Astrocyte of the hippocampus (primary cell): ENCODE measurements at regions not wholly inside any gene's neighbourhood (a gene's known extent, or its start where the extent isn't known, plus 50 kb on each side); places are given as distances from the start of the nearest gene placed in this dataset.
A peak's percentile ranks its signal among the peaks of the same experiment; 100 is the strongest.

ENCODE experiments used
- DNase-seq: peaks from one replicate; pipeline ENCODE4 v3.0.0; 2011; ENCODE audit warnings: low read depth, low spot score

DNA sequence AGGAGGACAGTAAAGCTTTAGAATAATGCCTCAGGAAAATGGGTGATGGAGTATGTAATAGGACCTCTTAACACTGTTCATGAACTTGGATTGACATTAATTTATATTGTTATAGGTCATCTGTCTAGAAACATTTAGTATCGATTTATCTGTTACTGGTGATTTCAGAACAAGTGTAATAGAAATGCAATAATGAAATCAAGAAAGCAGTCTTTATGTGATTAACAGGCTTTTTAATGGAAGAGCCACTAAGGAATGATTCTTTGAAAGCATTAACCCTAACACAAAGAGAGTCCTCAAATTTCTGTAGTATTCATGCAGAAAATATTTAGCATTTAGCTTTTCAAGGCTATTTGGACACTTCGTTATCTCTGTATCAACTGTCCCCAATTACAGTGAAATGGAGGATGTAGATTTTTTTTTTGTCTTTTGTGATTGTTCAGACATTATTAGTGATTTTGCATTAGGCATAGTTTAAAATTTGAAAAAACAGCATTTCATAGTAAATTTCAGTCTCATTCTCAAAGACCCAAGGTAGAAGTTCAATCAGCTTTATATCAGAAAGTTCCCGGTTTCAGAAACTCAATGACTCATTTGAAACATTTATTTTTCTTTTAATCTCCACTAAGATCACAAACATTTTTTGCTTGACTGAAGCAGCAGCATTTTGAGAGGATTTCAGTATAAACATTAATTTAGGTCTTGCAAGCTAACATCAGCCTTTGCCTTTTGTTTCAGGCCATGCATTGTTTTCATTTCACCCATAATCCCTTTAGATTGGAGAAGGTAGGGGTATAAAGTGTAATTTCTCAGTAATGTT lies 56.3 kb downstream of the AGTR2 start:
- no peak for DNase-seq

- DNase-seq: no peak
Measured at GRCh38 chrX:116230130-116230898, 59.8 kb downstream of the AGTR2 start.

DNA sequence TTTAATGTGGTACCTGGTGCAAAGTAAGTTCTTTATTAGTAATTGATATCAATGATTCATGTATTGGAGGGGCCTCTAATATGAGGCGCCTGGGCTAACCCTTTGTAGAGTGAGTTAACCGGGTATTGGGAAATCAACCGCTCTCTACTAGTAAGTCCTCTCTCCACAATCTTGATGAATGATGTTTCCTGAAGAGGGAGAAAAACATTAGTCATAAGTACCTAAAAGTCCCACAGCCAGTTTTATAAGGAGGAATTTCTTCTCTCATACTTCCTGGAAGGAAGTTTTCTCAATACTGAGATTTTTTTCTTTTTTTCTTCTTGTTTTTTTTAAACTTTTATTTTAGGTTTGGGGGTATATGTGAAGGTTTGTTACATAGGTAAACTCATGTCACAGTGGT lies 62.3 kb downstream of the AGTR2 start:
- DNase-seq: peak; percentile 16

GRCh38 chrX:116236666-116237065 lies 66.1 kb downstream of the AGTR2 start:
- DNase-seq: no peak

DNA sequence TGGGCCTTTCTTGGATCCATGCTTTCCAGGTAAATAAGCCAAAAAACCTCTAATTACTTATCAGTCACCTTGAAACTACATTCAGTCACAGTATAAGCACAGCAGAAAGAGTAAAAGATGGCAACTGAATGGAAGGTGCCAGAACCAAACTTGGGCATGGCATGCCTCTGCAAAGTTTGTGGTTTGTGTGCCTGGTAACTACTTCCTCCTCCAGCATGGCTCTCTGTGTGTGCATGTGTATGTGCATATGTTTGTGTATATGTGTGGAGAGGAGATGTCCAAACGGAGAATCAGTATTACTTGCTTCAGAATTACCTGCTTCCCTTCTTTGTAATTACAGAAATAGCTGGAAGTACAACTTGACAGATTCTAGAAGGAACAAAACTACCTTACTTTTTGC lies 67.5 kb downstream of the AGTR2 start:
- no peak for DNase-seq

DNA sequence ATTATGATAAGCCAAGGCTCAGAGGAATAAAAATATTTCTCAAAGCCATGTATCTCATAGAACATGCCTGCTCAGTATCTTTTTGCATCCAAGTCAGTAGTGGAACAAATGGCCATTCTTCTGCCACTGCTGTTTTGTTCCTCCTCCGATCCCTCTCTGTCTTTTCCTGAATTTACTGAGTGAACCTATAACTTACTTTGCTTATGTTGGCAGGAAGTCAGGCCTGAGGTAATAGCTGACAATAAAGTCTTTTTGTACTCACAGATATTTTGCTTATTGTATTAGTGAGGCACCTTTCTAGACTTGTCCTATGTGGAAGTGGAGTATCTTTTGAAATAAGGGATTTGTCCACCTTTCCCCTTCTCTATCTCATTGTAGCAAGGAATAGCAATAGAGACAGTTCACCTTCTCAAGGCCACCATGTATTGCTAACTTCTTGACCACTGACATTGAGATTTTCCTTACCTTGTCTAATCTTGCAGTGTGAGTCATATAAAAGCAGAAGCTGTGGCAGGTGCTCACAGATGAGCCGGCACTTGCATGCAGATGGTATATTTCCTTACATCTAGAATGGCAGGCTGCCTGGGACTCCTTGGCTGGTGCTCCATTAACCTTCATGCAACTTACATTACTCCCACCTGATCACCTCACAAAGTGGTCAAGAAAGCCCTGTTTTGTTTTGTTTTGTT lies 68.2 kb downstream of the AGTR2 start:
- DNase-seq: no peak

DNA sequence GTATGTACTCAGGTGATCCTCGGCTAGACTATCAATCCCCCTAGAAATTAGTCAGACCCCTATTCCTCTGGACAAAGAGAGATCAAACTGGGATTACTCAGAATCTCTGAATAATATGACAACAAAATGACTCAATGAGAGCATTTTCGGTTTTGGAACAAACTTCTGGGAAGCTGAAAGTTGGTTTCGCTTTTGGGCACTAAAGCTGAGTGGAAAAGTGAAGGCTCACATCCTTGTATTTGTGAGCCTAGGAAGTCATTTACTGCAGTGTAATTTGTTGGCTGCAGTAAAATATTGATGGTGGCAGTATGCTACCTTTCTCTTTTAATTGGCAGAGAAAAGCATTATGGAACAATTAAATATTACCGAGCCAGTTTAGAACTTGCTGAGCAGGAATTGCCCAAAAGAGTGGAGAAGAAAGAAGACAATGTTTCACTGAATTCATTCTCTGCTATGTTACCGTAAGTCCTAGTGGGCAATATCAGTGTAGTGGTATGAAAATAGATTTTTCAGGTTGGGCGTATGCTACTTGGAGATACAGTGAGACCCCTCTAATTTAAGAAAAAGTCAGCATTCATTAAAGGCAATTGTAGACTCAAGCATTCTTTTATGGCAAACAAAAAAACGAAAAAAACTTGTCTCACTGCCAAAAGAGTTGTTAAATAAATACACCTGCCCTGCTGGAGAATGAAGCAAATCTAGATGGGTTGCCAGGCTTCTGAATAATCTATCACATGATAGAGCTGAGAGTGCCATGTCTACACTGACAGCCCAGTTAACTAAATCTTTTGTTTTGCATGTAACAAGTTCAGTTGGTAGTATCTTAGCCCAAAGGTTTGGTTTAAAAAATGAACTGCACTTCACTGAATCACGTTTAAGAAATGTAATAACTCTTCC lies 69.6 kb downstream of the AGTR2 start:
- DNase-seq: peak; percentile 4

DNA sequence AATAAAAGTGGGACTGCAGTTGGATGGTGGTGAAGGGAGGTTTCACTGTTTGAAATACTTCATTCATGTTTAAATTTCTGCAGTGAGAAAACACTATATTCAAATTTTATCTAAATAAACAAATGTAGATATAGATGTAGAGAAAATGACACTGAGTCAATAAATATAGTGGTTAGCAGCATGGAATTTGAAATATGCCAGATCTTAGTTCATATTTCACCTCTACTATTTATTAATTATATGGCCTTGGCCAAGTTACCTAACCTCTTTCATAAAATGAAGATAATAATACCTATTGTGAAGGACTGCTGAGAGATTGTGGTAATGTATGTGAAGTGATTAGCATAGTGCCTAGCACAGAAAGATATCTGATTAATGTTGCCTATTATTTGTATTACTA lies 70.5 kb downstream of the AGTR2 start:
- DNase-seq: no peak

- no peak for DNase-seq
Measured at GRCh38 chrX:116243039-116243438, 72.5 kb downstream of the AGTR2 start.

DNA sequence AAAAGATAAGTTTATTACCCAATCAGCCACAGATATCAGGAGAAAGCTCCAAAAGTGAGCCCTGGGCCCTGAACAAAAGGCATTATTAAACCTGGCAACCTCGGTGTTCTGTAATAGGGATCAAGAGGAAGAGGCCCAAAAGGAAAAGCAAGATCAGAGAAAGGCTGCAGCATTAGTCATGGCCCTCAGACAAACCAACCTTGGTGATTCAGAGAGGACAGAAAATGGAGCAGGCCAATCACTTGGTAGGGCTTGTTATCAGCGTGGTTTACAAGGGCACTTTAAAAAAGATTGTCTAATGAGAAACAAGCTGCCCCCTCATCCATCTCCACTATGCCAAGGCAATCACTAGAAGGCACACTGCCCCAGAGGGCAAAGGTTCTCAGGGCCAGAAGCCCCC lies 75.7 kb downstream of the AGTR2 start:
- no peak for DNase-seq

GRCh38 chrX:116267511-116268040 lies 97.0 kb downstream of the AGTR2 start:
- DNase-seq: peak; percentile 25

GRCh38 chrX:116272322-116272721 lies 101.8 kb downstream of the AGTR2 start:
- DNase-seq: peak; percentile 75

- DNase-seq: no peak
Measured at GRCh38 chrX:116272861-116273260, 102.3 kb downstream of the AGTR2 start.

DNA sequence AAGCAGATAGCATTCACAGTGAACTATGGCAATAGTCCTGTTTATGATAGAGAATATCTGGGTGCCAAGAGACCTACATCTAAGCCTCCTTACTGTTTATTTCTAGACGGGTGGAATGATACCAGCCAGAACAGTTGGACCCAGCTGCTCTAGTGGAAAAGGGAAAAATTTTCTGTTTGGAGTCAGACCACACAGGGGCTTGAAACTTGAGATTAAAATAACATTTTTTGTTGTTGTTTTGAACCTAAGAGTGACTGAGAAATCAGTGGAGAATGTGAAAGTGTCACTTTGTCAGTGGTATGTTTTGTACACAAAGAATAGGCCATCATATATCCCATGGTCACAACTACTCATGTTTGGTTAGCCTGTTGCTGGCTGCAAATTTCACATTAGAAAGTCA lies 105.7 kb downstream of the AGTR2 start:
- peak; percentile 3 for DNase-seq

- no peak for DNase-seq
Measured at GRCh38 chrX:116277351-116278225, 107.0 kb downstream of the AGTR2 start.

DNA sequence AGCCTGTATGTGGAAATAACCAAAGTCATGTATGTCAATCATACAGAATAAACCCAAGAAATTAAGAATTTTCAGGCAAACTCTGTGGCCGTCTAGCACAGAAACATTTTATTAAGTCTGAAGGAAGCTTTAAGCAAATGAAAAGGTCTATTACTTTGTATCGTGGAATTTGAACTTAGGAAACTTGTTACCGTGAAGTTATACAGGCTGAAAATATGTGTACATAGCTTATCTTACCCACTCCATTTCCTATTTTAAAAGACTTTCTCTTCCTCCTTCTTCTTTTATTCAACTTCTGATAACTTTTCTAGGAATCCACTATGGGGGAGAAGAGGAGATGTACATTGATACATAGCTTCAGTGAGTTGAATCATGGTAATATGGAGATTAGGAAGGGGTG lies 108.3 kb downstream of the AGTR2 start:
- DNase-seq: no peak

GRCh38 chrX:116281106-116281505 lies 110.6 kb downstream of the AGTR2 start:
- DNase-seq: no peak

DNA sequence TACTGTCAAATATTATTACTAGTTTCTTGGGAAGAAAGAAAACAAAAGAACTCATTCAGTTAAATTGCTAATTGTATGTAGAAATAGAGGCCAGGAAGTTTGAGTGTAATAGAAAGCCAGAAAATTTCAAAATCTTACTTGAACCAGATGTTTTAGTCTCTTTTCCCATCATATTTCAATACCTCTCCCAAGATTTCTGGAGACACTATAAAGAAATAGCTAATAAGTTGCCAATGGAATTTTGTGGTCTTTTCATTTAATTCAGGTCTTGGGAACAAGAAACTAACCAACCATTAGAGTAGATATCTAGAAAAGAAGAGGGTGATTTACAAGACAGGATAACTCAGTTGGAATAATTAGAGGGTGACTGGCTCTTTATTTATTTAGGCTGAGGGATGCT lies 112.2 kb downstream of the AGTR2 start:
- no peak for DNase-seq

DNA sequence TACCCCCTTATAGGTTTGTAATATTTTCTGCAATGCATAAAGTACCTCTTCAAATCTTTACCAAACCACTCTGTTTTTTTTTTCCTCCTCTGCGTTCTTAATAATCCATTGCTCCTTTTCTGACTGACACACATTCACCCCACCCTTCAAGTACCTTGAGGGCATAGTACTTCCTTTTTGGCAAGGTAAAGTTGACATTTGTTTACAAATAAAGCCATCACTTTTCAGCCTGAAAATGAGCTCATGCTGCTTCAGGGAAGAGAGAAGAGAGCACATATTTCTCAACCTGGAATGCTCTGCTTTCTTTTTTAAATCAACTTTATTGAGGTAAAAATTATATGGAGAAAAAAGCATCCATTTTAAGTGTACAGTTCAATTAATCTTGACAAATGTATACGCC lies 113.9 kb downstream of the AGTR2 start:
- no peak for DNase-seq

DNA sequence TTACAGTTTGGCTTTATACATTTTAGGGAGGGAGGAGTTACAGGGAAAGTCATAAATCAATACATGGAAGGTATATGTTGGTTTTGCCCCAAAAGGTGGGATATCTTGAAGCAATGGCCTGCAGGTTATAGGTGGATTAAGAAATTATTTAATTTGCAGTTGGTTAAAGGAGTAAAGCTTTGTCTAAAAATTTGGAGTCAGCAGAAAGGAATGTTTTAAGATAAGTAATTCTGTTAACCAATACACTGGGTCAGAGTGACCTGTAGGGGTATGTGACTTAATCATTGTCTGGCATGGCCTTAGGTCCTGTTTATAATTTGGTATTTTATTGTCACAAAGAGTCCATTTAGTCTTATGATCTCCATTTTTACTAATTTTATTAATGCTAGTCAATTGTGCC lies 115.0 kb downstream of the AGTR2 start:
- DNase-seq: no peak
